GM12874 (cell line): ENCODE measurements at regions not wholly inside any gene's neighbourhood (a gene's known extent, or its start where the extent isn't known, plus 50 kb on each side); places are given as distances from the start of the nearest gene placed in this dataset.

Source experiments
- CTCF ChIP-seq: IDR thresholded peaks from 2 replicates; pipeline ENCODE4 v1.5.1; 2011; ENCODE audit warnings: low read depth, mild to moderate bottlenecking, control low read depth, low read length, moderate library complexity; ENCODE audit not compliant: insufficient read depth

GRCh38 chr1:68653882-68654281 lies 157.0 kb upstream of the DEPDC1 start:
- no peak for TF ChIP-seq CTCF

- no peak for TF ChIP-seq CTCF
These were observed 176.9 kb upstream of the DEPDC1 start for GRCh38 chr1:68673771-68674170.

GRCh38 chr1:68675336-68675735 lies 178.5 kb upstream of the DEPDC1 start:
- no peak for TF ChIP-seq CTCF

GRCh38 chr1:68677684-68678351 lies 180.9 kb upstream of the DEPDC1 start:
- no peak for TF ChIP-seq CTCF

- no peak for TF ChIP-seq CTCF
These were observed 199.3 kb upstream of the DEPDC1 start for GRCh38 chr1:68696221-68696620.

GRCh38 chr1:68703921-68704354 lies 207.1 kb upstream of the DEPDC1 start:
- TF ChIP-seq CTCF: no peak

- no peak for TF ChIP-seq CTCF
These were observed 208.0 kb upstream of the DEPDC1 start for GRCh38 chr1:68704800-68705443.
